ENCODE measurements at regions not wholly inside any gene's neighbourhood (a gene's known extent, or its start where the extent isn't known, plus 50 kb on each side); places are given as distances from the start of the nearest gene placed in this dataset.

- TF ChIP-seq, protein P1, sequence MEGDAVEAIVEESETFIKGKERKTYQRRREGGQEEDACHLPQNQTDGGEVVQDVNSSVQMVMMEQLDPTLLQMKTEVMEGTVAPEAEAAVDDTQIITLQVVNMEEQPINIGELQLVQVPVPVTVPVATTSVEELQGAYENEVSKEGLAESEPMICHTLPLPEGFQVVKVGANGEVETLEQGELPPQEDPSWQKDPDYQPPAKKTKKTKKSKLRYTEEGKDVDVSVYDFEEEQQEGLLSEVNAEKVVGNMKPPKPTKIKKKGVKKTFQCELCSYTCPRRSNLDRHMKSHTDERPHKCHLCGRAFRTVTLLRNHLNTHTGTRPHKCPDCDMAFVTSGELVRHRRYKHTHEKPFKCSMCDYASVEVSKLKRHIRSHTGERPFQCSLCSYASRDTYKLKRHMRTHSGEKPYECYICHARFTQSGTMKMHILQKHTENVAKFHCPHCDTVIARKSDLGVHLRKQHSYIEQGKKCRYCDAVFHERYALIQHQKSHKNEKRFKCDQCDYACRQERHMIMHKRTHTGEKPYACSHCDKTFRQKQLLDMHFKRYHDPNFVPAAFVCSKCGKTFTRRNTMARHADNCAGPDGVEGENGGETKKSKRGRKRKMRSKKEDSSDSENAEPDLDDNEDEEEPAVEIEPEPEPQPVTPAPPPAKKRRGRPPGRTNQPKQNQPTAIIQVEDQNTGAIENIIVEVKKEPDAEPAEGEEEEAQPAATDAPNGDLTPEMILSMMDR (conservative IDR thresholded peaks at IDR 0.05; ENCODE audit: low read depth, low read length), result no peak
- TF ChIP-seq NFE2L2 (IDR thresholded peaks at IDR 0.05; ENCODE audit: low read depth, low read length), result no peak
- TF ChIP-seq POLR2A (IDR thresholded peaks at IDR 0.05; ENCODE audit: low read depth, low read length), result no peak
- no peak for TF ChIP-seq USF2 (IDR thresholded peaks at IDR 0.05; ENCODE audit: low read depth, low read length)
- no peak for TF ChIP-seq FOS (IDR thresholded peaks at IDR 0.05; ENCODE audit: low read depth, low read length)
- no peak for TF ChIP-seq RAD21 (IDR thresholded peaks at IDR 0.05; ENCODE audit: low read length)
- TF ChIP-seq MXI1 (IDR thresholded peaks at IDR 0.05; ENCODE audit: borderline replicate concordance, low read depth, low read length), result no peak
- TF ChIP-seq CHD1 (IDR thresholded peaks at IDR 0.05; ENCODE audit: low read depth, low read length), result no peak
- TF ChIP-seq RCOR1 (IDR thresholded peaks at IDR 0.05; ENCODE audit: insufficient replicate concordance, low read length), result no peak
- no peak for TF ChIP-seq ELK1 (IDR thresholded peaks at IDR 0.05; ENCODE audit: borderline replicate concordance, low read depth, low read length)
- no peak for TF ChIP-seq RFX5 (IDR thresholded peaks at IDR 0.05; ENCODE audit: low read depth, low read length)
- no peak for TF ChIP-seq CEBPB (IDR thresholded peaks at IDR 0.05; ENCODE audit: low read depth, low read length)
- TF ChIP-seq MAZ (IDR thresholded peaks at IDR 0.05; ENCODE audit: borderline replicate concordance, low read depth, low read length), result no peak
- no peak for TF ChIP-seq BHLHE40 (IDR thresholded peaks at IDR 0.05; ENCODE audit: low read depth, low read length)
These were observed 173.2 kb upstream of the FOXA2 start for GRCh38 chr20:22757424-22758183.
